Mesendoderm (in vitro differentiated cells): ENCODE measurements at regions not wholly inside any gene's neighbourhood (a gene's known extent, or its start where the extent isn't known, plus 50 kb on each side); places are given as distances from the start of the nearest gene placed in this dataset.

Source experiments
- DNase-seq: peaks from one replicate; pipeline ENCODE4 v3.0.0; 2013
- H2AK5ac ChIP-seq: 2 replicates; pipeline ENCODE4 v1.6.1; 2013; ENCODE audit warnings: low read length, inconsistent platforms
- H2BK120ac ChIP-seq: 2 replicates; pipeline ENCODE4 v1.6.1; 2013; ENCODE audit warnings: low read depth, mild to moderate bottlenecking, low read length, moderate library complexity, mixed read lengths
- H2BK15ac ChIP-seq: replicated peaks from 2 replicates; pipeline ENCODE4 v1.6.1; 2013; ENCODE audit warnings: low read depth, mild to moderate bottlenecking, moderate library complexity
- H2BK5ac ChIP-seq: 2 replicates; pipeline ENCODE4 v1.6.1; 2013; ENCODE audit warnings: low read length, inconsistent platforms
- H3K18ac ChIP-seq: 2 replicates; pipeline ENCODE4 v1.6.1; 2013; ENCODE audit warnings: mild to moderate bottlenecking, low read length, mixed read lengths
- H3K23ac ChIP-seq: one replicate; pipeline ENCODE4 v1.6.1; 2013; ENCODE audit warnings: low read length
- H3K27ac ChIP-seq: 2 replicates; pipeline ENCODE4 v1.5.1; 2013; ENCODE audit warnings: low read depth, mild to moderate bottlenecking, inconsistent platforms, low read length, moderate library complexity
- H3K27me3 ChIP-seq: 2 replicates; pipeline ENCODE4 v1.6.1; 2013; ENCODE audit warnings: low read length, control low read depth, mild to moderate bottlenecking, inconsistent platforms; ENCODE audit not compliant: insufficient read depth, poor library complexity
- H3K36me3 ChIP-seq: 2 replicates; pipeline ENCODE4 v1.6.1; 2013; ENCODE audit warnings: low read length, inconsistent platforms; ENCODE audit not compliant: control insufficient read depth, insufficient read depth
- H3K4ac ChIP-seq: one replicate; pipeline ENCODE4 v1.6.1; 2013; ENCODE audit warnings: low read depth, mild to moderate bottlenecking, low read length, moderate library complexity
- H3K4me1 ChIP-seq: 2 replicates; pipeline ENCODE4 v1.6.1; 2013; ENCODE audit warnings: low read depth, low read length, inconsistent platforms; ENCODE audit not compliant: control insufficient read depth
- H3K4me2 ChIP-seq: 2 replicates; pipeline ENCODE4 v1.6.1; 2013; ENCODE audit warnings: low read length
- H3K4me3 ChIP-seq: 2 replicates; pipeline ENCODE4 v1.5.1; 2013; ENCODE audit warnings: mild to moderate bottlenecking, low read length
- H3K56ac ChIP-seq: one replicate; pipeline ENCODE4 v1.6.1; 2013; ENCODE audit warnings: low read length
- H3K79me1 ChIP-seq: 2 replicates; pipeline ENCODE4 v1.6.1; 2013; ENCODE audit warnings: low read length, inconsistent platforms
- H3K79me2 ChIP-seq: 2 replicates; pipeline ENCODE4 v1.6.1; 2013; ENCODE audit warnings: mild to moderate bottlenecking, low read length; ENCODE audit not compliant: control insufficient read depth, insufficient read depth
- H3K9ac ChIP-seq: 2 replicates; pipeline ENCODE4 v1.6.1; 2013; ENCODE audit warnings: low read length, inconsistent platforms
- H4K5ac ChIP-seq: one replicate; pipeline ENCODE4 v1.6.1; 2013; ENCODE audit warnings: low read length
- H4K8ac ChIP-seq: one replicate; pipeline ENCODE4 v1.6.1; 2013; ENCODE audit warnings: low read depth, mild to moderate bottlenecking, control low read depth, low read length, moderate library complexity
- WGBS: extraction: QIAGEN DNeasy Blood & Tissue Kit; methylation state at CpG from one replicate; pipeline ENCODE4 v1.1.7; 2013; ENCODE audit warnings: low lambda C conversion rate, missing lambda C conversion rate; ENCODE audit not compliant: insufficient coverage; ENCODE audit errors: extremely low coverage; 5-methylcytosine and 5-hydroxymethylcytosine counted together

DNA sequence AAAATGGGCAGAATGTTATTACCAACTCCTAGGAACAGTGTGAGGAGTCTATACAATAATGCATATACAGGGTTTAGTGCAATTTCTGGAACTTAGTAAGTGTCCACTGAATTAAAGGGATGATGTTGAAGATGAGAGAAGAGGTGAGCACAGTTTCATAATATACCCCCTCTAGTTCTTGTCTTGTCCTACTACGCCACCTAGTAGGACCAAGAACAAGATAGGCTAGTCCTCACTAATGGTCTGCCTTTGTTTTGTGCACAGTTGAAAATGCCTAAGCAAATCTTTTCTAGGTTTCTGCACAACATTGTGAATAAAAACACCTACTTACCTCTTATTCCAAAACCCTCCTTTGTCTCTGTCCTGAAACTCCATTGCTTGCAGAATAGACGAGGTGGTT, 670.2 kb downstream of the CDH8 start:
- Histone ChIP-seq H3K18ac (no peak overlapping the region), H3K27ac (no peak overlapping the region), H3K36me3 (no peaks in the 10 kb centered on the region), H3K79me1 (no peaks in the 10 kb centered on the region), H3K4me2 (no peak overlapping the region), H2BK120ac (no peak overlapping the region), H3K23ac (no peak overlapping the region), H2BK15ac (no peak overlapping the region), H3K9ac (no peak overlapping the region), H3K79me2 (no peaks in the 10 kb centered on the region), H4K8ac (no peak overlapping the region), H3K4me1 (no peaks in the 10 kb centered on the region), H3K4ac (no peak overlapping the region), H3K56ac (no peak overlapping the region), H3K4me3 (no peak overlapping the region), H4K5ac (no peak overlapping the region), H3K27me3 (no peaks in the 10 kb centered on the region), H2AK5ac (no peak overlapping the region), H2BK5ac (no peak overlapping the region)
- DNase-seq: peak; percentile 27
- WGBS: no CpG with 5 or more reads among the region's 2 CpGs

- H2AK5ac ChIP-seq: no peak overlapping the region
- H4K5ac ChIP-seq: no peak overlapping the region
- no peaks in the 10 kb centered on the region for H3K36me3 ChIP-seq
- no peak overlapping the region for H2BK5ac ChIP-seq
- H3K4me3 ChIP-seq: no peak overlapping the region
- H3K18ac ChIP-seq: no peak overlapping the region
- H2BK120ac ChIP-seq: no peak overlapping the region
- DNase-seq: peak; percentile 14
- H3K27me3 ChIP-seq: no peaks in the 10 kb centered on the region
- no peaks in the 10 kb centered on the region for H3K79me1 ChIP-seq
- H3K79me2 ChIP-seq: no peaks in the 10 kb centered on the region
- H3K9ac ChIP-seq: no peak overlapping the region
- no peak overlapping the region for H3K56ac ChIP-seq
- no CpG with 5 or more reads among the region's 3 CpGs for whole genome bisulfite sequencing
- no peak overlapping the region for H3K4me2 ChIP-seq
- H4K8ac ChIP-seq: no peak overlapping the region
- H3K4me1 ChIP-seq: no peaks in the 10 kb centered on the region
- H2BK15ac ChIP-seq: no peak overlapping the region
- no peak overlapping the region for H3K23ac ChIP-seq
- no peak overlapping the region for H3K4ac ChIP-seq
- no peak overlapping the region for H3K27ac ChIP-seq
Measured at GRCh38 chr16:61364990-61365389, 671.2 kb downstream of the CDH8 start.

DNA sequence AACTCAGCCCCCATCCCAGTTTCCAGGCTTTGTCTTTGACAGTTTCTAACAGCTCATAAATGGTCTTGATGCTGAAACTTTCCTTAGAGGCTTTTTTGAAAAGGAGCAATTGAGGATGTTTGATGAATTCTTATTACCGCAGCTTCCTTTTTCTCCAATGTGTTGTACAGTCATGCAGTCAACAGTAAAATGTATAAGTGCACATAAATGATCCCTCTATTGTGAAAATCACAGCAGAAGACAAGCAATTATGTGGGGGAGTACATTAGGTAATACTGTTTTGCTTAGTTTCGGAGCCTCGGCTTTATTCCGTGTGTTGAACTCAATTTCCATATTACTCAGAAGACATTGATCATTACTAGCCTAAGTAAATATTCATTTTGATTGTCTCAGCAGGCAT, 673.7 kb downstream of the CDH8 start:
- no peak overlapping the region for H3K4ac ChIP-seq

GRCh38 chr16:61344791-61345190, 691.4 kb downstream of the CDH8 start:
- no peak overlapping the region for H3K9ac ChIP-seq
- no peak overlapping the region for H3K4me2 ChIP-seq
- H2BK15ac ChIP-seq: no peak overlapping the region
- H3K4ac ChIP-seq: no peak overlapping the region
- no peaks in the 10 kb centered on the region for H3K79me2 ChIP-seq
- no peaks in the 10 kb centered on the region for H3K4me1 ChIP-seq
- H3K79me1 ChIP-seq: no peaks in the 10 kb centered on the region
- H3K27me3 ChIP-seq: no peaks in the 10 kb centered on the region
- no peak overlapping the region for H3K23ac ChIP-seq
- WGBS: no CpG with 5 or more reads among the region's 3 CpGs
- H3K4me3 ChIP-seq: no peak overlapping the region
- H3K56ac ChIP-seq: no peak overlapping the region
- no peak overlapping the region for H2BK120ac ChIP-seq
- DNase-seq: no peak
- no peak overlapping the region for H2AK5ac ChIP-seq
- H3K18ac ChIP-seq: no peak overlapping the region
- H4K5ac ChIP-seq: no peak overlapping the region
- H2BK5ac ChIP-seq: no peak overlapping the region
- no peak overlapping the region for H3K27ac ChIP-seq
- H3K36me3 ChIP-seq: no peaks in the 10 kb centered on the region
- no peak overlapping the region for H4K8ac ChIP-seq

More for the DNA sequence above, 673.7 kb downstream of the CDH8 start:
- H3K79me1 ChIP-seq: no peaks in the 10 kb centered on the region
- H3K56ac ChIP-seq: no peak overlapping the region
- no peak overlapping the region for H3K18ac ChIP-seq
- no peak overlapping the region for H3K9ac ChIP-seq
- no peak overlapping the region for H4K8ac ChIP-seq
- no peak for DNase-seq
- H2BK120ac ChIP-seq: no peak overlapping the region
- H2AK5ac ChIP-seq: no peak overlapping the region
- H3K4me2 ChIP-seq: no peak overlapping the region
- H3K79me2 ChIP-seq: no peaks in the 10 kb centered on the region
- no peak overlapping the region for H2BK5ac ChIP-seq
- H3K4me1 ChIP-seq: no peaks in the 10 kb centered on the region
- H4K5ac ChIP-seq: no peak overlapping the region
- H3K27ac ChIP-seq: no peak overlapping the region
- no peak overlapping the region for H3K4me3 ChIP-seq
- no peak overlapping the region for H3K23ac ChIP-seq
- H3K36me3 ChIP-seq: no peaks in the 10 kb centered on the region
- WGBS: no CpG with 5 or more reads among the region's 4 CpGs
- H2BK15ac ChIP-seq: no peak overlapping the region
- H3K27me3 ChIP-seq: no peaks in the 10 kb centered on the region

DNA sequence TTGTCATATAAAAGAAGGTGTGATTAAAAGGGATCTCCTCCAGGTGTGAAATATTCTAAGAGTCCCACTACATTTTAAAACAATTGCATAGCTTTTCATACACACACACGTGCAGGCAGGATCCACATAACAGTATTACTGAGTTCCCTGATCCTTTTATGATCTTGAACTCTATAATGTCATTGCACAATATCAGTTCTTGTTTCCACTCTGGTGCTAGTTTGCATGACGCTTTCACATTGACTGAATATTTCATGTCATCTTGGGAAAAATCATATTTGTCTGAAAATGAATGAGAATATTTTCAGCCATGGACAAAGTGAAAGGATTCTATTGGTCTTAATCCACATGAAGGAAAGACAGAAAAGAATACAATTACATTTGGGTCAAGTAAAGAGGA, 703.8 kb downstream of the CDH8 start:
- no peak overlapping the region for H3K9ac ChIP-seq
- no peak overlapping the region for H3K18ac ChIP-seq
- H2BK15ac ChIP-seq: no peak overlapping the region
- no peak overlapping the region for H4K5ac ChIP-seq
- DNase-seq: no peak
- H3K36me3 ChIP-seq: no peaks in the 10 kb centered on the region
- H3K56ac ChIP-seq: no peak overlapping the region
- H2BK120ac ChIP-seq: no peak overlapping the region
- H2BK5ac ChIP-seq: no peak overlapping the region
- no peaks in the 10 kb centered on the region for H3K79me2 ChIP-seq
- no peaks in the 10 kb centered on the region for H3K4me1 ChIP-seq
- H3K23ac ChIP-seq: no peak overlapping the region
- no peak overlapping the region for H3K4me3 ChIP-seq
- no peak overlapping the region for H4K8ac ChIP-seq
- H3K4me2 ChIP-seq: no peak overlapping the region
- H2AK5ac ChIP-seq: no peak overlapping the region
- no peak overlapping the region for H3K4ac ChIP-seq
- no peaks in the 10 kb centered on the region for H3K27me3 ChIP-seq
- no CpG with 5 or more reads among the region's 2 CpGs for WGBS
- no peaks in the 10 kb centered on the region for H3K79me1 ChIP-seq
- no peak overlapping the region for H3K27ac ChIP-seq

DNA sequence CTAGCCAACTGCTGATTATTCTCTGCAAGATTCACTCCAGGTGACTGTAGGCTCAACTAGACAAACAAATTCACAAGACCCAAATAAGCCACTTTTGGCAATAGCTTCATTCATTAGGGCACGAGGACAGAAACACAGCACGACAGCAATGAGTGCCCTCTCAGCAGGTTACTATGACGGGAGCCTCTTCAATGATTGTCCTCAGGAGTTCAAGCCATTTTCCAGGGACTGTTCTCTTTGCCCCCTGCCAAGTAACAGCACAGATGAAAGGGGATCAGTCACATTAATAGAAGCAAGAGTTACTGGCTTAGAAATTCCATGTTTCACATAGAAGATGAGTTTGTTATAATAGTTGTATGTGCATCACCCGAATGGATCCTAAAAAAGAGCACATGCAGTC, 712.2 kb downstream of the CDH8 start:
- Histone ChIP-seq H2BK5ac (no peak overlapping the region), H3K4ac (no peak overlapping the region), H3K27ac (no peak overlapping the region), H2BK15ac (no peak overlapping the region), H2BK120ac (no peak overlapping the region), H3K4me2 (no peak overlapping the region), H3K9ac (no peak overlapping the region), H3K79me1 (no peaks in the 10 kb centered on the region), H3K36me3 (no peaks in the 10 kb centered on the region), H3K56ac (no peak overlapping the region), H4K8ac (no peak overlapping the region), H3K18ac (no peak overlapping the region), H4K5ac (no peak overlapping the region), H2AK5ac (no peak overlapping the region), H3K27me3 (no peaks in the 10 kb centered on the region), H3K23ac (no peak overlapping the region), H3K4me3 (no peak overlapping the region), H3K79me2 (no peaks in the 10 kb centered on the region), H3K4me1 (no peaks in the 10 kb centered on the region)
- WGBS: no CpG with 5 or more reads among the region's 4 CpGs
- DNase-seq: peak; percentile 4
